GM19351 (cell line): ENCODE measurements at regions not wholly inside any gene's neighbourhood (a gene's known extent, or its start where the extent isn't known, plus 50 kb on each side); places are given as distances from the start of the nearest gene placed in this dataset.
A peak's percentile ranks its signal among the peaks of the same experiment; 100 is the strongest.

Source experiments
- ATAC-seq: cut with Tn5 transposase; IDR thresholded peaks from one replicate; pipeline ENCODE4 v1.9.1; 2021; ENCODE audit warnings: mild to moderate bottlenecking, moderate library complexity; ENCODE audit not compliant: unreplicated experiment

- ATAC-seq: no peak
These were observed 563.3 kb upstream of the SORCS1 start for GRCh38 chr10:107727767-107728317.

GRCh38 chr10:107718864-107719263 lies 554.4 kb upstream of the SORCS1 start:
- no peak for ATAC-seq

DNA sequence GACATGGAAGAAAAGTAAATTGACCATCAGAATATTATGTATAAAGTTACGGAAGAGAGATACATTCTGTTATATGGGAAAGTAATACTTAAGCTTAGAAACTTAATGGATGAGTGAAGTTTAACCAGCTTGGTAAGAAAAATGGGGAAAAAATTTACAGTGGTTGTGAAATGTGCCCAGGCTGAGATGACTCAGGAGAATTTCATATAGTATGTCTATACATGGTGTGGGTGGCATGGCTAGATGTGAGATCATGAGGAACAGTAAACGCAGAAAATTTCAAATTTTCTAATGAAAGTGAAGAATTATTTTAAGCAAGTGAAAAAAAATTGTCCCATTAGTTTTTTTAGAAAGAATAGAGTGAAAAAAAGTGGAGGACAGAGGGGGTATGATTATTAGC lies 552.5 kb upstream of the SORCS1 start:
- ATAC-seq: no peak

DNA sequence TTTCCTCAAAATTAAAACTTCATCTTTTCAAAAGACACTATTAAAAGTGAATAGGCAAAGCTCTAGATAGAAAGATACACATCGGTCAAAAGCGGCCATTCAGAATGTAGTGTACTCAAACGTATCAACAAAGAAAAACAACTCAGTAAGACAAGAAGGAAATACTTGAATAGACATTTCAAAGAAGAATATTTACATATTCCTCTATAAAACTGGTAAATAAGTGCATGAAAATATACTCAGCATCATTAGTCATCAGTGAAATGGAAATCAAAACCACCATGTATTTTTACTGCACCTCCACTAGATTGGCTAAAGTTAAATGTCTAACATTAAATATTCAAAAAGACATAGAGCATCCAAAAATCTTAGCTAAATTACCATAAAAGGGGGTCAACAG lies 551.1 kb upstream of the SORCS1 start:
- ATAC-seq: no peak

- no peak for ATAC-seq
These were observed 544.5 kb upstream of the SORCS1 start for GRCh38 chr10:107708981-107709380.

GRCh38 chr10:107706096-107706725 lies 541.7 kb upstream of the SORCS1 start:
- no peak for ATAC-seq

GRCh38 chr10:107701943-107702342 lies 537.4 kb upstream of the SORCS1 start:
- no peak for ATAC-seq

- peak; percentile 74 for ATAC-seq
These were observed 527.6 kb upstream of the SORCS1 start for GRCh38 chr10:107692072-107692471.

DNA sequence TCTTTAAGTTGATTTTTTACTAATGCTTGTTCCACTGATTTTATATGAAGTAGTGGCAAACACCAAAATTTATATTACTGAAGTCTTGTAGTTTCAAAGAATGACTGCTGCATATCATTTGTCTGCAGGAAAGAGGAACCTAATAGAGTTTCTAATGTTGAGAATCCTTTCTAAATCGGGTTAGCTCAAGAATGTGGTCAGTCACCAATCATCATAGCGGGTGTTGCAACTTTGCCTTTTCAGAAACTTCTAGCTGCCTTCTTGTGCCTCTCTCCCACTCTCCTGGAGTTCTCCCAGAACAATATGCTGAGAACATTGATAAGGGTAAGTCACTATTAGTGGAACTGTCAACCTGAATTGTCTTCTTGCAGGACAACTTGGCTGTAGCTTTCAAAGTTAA lies 524.8 kb upstream of the SORCS1 start:
- peak; percentile 76 for ATAC-seq

DNA sequence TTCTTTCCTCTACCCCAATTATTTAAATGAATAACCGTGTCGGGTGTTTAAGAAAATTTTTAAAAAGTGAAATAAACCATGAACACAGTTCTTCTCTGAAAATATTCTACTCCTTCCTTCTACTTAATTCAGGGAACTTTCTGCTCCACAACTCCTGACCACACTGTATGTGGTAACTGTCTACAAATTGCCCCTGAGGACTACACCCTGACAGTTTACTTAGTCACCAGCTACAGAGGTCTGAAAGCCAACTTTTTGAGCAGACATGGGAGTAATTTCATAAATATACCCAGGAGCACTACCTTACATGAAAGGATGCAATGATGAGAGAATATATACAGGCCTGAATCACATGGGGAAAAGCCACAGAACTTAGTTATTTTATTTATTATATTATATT lies 523.2 kb upstream of the SORCS1 start:
- no peak for ATAC-seq

- ATAC-seq: peak; percentile 60
These were observed 521.6 kb upstream of the SORCS1 start for GRCh38 chr10:107686095-107686494.

- ATAC-seq: no peak
These were observed 507.5 kb upstream of the SORCS1 start for GRCh38 chr10:107671960-107672359.

GRCh38 chr10:107666214-107666613 lies 501.7 kb upstream of the SORCS1 start:
- no peak for ATAC-seq

DNA sequence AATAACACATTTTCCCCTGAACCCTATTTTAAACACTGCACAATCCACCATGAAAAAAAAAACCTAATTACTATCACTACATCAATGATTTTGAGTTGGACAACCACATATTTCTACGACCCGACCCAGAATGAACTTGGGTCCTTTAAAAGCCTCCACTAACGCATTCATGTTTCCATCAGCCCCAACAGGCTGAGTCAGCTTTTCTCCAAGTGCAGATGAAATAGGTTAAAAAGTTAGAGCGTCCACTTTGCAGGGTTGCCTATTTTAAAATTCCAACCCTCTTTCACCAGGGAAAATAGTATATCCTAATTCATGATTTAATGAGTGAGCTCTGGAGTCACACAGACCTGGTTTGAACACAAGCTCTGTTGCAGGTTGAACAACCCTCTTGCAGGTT lies 501.0 kb upstream of the SORCS1 start:
- no peak for ATAC-seq

DNA sequence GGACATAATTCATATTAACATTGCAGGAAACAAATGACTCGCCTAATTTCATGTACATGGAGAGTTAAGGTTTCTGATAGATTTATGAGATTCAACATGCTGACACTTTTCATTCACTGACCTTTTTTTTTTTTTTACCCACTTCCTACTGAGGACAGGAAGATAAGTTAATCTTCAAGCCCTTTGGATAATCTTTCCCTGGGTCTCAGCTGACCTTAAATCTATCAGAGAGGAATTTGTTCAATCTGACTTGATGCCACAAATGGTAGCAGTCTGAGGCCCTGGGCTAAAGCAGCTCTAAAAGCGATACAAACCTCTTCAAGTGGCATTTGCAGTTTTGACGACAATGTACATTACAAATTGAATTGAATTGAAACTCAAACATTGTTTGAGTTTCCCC lies 493.3 kb upstream of the SORCS1 start:
- ATAC-seq: no peak

DNA sequence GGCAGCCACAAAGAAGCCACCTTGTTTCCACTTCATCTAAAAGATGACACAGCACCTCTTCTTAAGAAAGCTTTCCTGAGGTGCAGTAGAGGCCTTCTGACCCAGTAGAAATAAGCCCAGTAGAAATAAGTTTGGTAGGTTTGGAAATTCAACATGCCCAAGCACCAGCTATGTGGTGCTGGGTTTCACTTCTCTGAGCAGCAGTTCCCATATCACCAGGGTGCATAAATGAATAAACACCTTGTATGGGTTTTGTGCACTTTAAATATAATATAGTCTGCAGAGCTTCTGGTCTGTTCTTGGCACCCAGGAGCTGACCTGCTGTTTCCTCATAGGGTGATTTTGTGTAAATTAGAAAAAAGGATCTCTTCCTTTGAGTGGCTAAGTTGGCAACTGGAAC lies 492.4 kb upstream of the SORCS1 start:
- ATAC-seq: peak; percentile 24

GRCh38 chr10:107653832-107654287 lies 489.4 kb upstream of the SORCS1 start:
- ATAC-seq: peak; percentile 87

- no peak for ATAC-seq
These were observed 486.4 kb upstream of the SORCS1 start for GRCh38 chr10:107650939-107651338.

GRCh38 chr10:107649249-107649648 lies 484.7 kb upstream of the SORCS1 start:
- no peak for ATAC-seq

DNA sequence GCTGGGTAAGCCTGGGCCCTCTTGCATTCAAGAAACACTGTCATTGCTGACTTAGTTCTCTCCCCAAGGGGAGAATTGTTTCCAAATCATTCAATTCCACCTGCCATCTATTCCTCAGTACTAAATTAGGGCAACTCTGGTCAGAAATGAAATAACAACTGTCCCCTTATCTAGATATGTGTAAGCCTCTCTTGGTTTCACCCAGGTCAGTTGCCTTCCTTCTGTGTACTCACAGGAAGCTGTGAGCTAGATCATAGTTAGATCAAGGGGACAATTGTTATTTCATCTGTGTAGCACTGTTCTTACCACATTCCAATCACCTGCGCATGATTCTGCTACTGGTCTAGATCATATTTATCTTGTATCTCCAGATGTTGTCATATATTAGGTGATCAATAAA lies 483.0 kb upstream of the SORCS1 start:
- ATAC-seq: peak; percentile 67

DNA sequence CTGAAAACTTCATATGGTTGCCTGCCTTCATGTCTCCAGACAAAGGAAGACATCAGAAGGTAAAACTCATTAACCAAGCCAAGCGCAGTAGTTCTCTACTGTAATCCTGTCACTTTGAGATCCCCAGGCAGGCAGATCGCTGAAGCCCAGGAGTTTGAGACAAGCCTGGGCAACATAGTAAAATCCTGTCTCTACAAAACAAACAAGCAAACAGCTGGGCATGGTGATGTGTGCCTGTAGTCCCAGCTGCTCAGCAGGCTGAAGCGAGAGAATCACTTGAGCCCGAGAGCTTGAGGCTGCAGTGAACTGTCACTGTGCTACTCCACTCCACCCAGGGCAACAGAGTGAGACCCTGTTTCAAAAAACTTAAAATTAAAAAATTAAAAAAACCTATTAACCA lies 467.4 kb upstream of the SORCS1 start:
- no peak for ATAC-seq

GRCh38 chr10:107626862-107627261 lies 462.4 kb upstream of the SORCS1 start:
- no peak for ATAC-seq

DNA sequence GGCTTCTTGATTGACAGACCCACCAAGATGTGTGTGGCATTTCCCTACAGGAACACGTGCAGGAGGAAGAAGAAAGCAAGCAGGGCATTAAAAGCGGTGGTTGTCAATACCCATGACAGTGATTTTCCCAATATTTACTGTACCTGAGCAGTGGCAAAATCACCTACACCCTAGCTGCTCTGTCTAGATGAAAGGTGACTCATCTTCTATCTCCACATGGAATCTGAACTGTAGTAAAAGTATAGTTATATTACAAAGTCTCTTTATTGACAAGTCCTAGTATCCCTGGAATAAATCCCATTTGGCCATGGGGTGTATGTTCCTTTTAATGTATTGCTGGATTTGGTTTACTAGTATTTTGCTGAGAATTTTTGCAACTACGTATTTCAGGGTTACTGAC lies 458.8 kb upstream of the SORCS1 start:
- no peak for ATAC-seq
